ENCODE measurements at regions not wholly inside any gene's neighbourhood (a gene's known extent, or its start where the extent isn't known, plus 50 kb on each side); places are given as distances from the start of the nearest gene placed in this dataset.
"Not testable (repeated sequence)": the region's sequence is repeated elsewhere in the genome, so short reads cannot be mapped to it uniquely, and the experiment has no call there.

GRCh38 chr6:1164600-1164999 is 147.3 kb upstream of the FOXQ1 start:
- TF ChIP-seq EZH2phosphoT487 (IDR thresholded peaks at IDR 0.05) (no peak), EZH2 (IDR thresholded peaks at IDR 0.05) (no peak), CTCF (IDR thresholded peaks at IDR 0.05) (no peak)
- Mint-ChIP-seq H3K4me3 (no peak overlapping the region), H3K27me3 (ENCODE audit: insufficient read depth, low read depth) (peaks cover 3% of the 10 kb centered on the region), H3K36me3 (no peaks in the 10 kb centered on the region), H3K27ac (no peak overlapping the region), H3K4me1 (peaks cover 7% of the 10 kb centered on the region), H3K9me3 (no peaks in the 10 kb centered on the region)
- Histone ChIP-seq H3K27me3 (no peaks in the 10 kb centered on the region), H3K9ac (no peak overlapping the region), H4K20me1 (ENCODE audit: low read depth) (no peaks in the 10 kb centered on the region), H3F3A (ENCODE audit: low read depth) (no peaks in the 10 kb centered on the region), H3K79me2 (ENCODE audit: low read depth) (no peaks in the 10 kb centered on the region), H3K4me1 (no peaks in the 10 kb centered on the region), H3K27ac (no peak overlapping the region), H3K4me3 (no peak overlapping the region), H2AFZ (replicated peaks) (no peak overlapping the region), H3K9me3 (ENCODE audit: low read depth) (no peaks in the 10 kb centered on the region), H3K4me2 (no peak overlapping the region), H3K36me3 (no peaks in the 10 kb centered on the region)
- DNase-seq (ENCODE audit: low spot score), result no peak

GRCh38 chr6:1163501-1163900 is 148.4 kb upstream of the FOXQ1 start:
- no peaks in the 10 kb centered on the region for H3K27me3 ChIP-seq
- H2AFZ ChIP-seq (replicated peaks), result no peak overlapping the region
- no peaks in the 10 kb centered on the region for H3F3A ChIP-seq (ENCODE audit: low read depth)
- no peaks in the 10 kb centered on the region for H4K20me1 ChIP-seq (ENCODE audit: low read depth)
- H3K36me3 Mint-ChIP-seq, result no peaks in the 10 kb centered on the region
- no peaks in the 10 kb centered on the region for H3K79me2 ChIP-seq (ENCODE audit: low read depth)
- peaks cover 3% of the 10 kb centered on the region for H3K27me3 Mint-ChIP-seq (ENCODE audit: insufficient read depth, low read depth)
- H3K9ac ChIP-seq, result no peak overlapping the region
- H3K9me3 Mint-ChIP-seq, result no peaks in the 10 kb centered on the region
- DNase-seq (ENCODE audit: low spot score), result no peak
- H3K4me2 ChIP-seq, result no peak overlapping the region
- no peak overlapping the region for H3K4me3 ChIP-seq
- no peak overlapping the region for H3K4me3 Mint-ChIP-seq
- peaks cover 7% of the 10 kb centered on the region for H3K4me1 Mint-ChIP-seq
- H3K27ac ChIP-seq, result no peak overlapping the region
- H3K27ac Mint-ChIP-seq, result no peak overlapping the region
- H3K4me1 ChIP-seq, result no peaks in the 10 kb centered on the region
- H3K9me3 ChIP-seq (ENCODE audit: low read depth), result no peaks in the 10 kb centered on the region
- no peak for TF ChIP-seq EZH2phosphoT487 (IDR thresholded peaks at IDR 0.05)
- TF ChIP-seq EZH2 (IDR thresholded peaks at IDR 0.05), result no peak
- TF ChIP-seq CTCF (IDR thresholded peaks at IDR 0.05), result no peak
- H3K36me3 ChIP-seq, result no peaks in the 10 kb centered on the region

GRCh38 chr6:1162367-1163275 is 149.3 kb upstream of the FOXQ1 start:
- H3F3A ChIP-seq (ENCODE audit: low read depth), result no peaks in the 10 kb centered on the region
- no peaks in the 10 kb centered on the region for H4K20me1 ChIP-seq (ENCODE audit: low read depth)
- H3K4me3 ChIP-seq, result no peak overlapping the region
- H3K9ac ChIP-seq, result no peak overlapping the region
- Mint-ChIP-seq H3K4me1 (peaks cover 7% of the 10 kb centered on the region), H3K4me3 (no peak overlapping the region), H3K36me3 (no peaks in the 10 kb centered on the region), H3K27ac (no peak overlapping the region), H3K27me3 (ENCODE audit: insufficient read depth, low read depth) (peaks cover 3% of the 10 kb centered on the region), H3K9me3 (peaks cover 5% of the 10 kb centered on the region)
- H3K4me1 ChIP-seq, result no peaks in the 10 kb centered on the region
- H3K36me3 ChIP-seq, result no peaks in the 10 kb centered on the region
- H3K9me3 ChIP-seq (ENCODE audit: low read depth), result no peaks in the 10 kb centered on the region
- H3K27ac ChIP-seq, result no peak overlapping the region
- no peak for DNase-seq (ENCODE audit: low spot score)
- no peak for TF ChIP-seq EZH2 (IDR thresholded peaks at IDR 0.05)
- no peak for TF ChIP-seq EZH2phosphoT487 (IDR thresholded peaks at IDR 0.05)
- TF ChIP-seq CTCF (IDR thresholded peaks at IDR 0.05), result no peak
- no peaks in the 10 kb centered on the region for H3K79me2 ChIP-seq (ENCODE audit: low read depth)
- H2AFZ ChIP-seq (replicated peaks), result no peak overlapping the region
- H3K27me3 ChIP-seq, result no peaks in the 10 kb centered on the region
- H3K4me2 ChIP-seq, result no peak overlapping the region

- H3K4me1 Mint-ChIP-seq; H3K27ac ChIP-seq; H3K27ac Mint-ChIP-seq; H3K9ac ChIP-seq; DNase-seq (ENCODE audit: low spot score); H3K4me1 ChIP-seq; H2AFZ ChIP-seq (replicated peaks); H3K36me3 Mint-ChIP-seq; H4K20me1 ChIP-seq (ENCODE audit: low read depth); H3K79me2 ChIP-seq (ENCODE audit: low read depth); H3K4me3 Mint-ChIP-seq; H3K36me3 ChIP-seq; H3K27me3 ChIP-seq; H3K9me3 ChIP-seq (ENCODE audit: low read depth); H3K27me3 Mint-ChIP-seq (ENCODE audit: insufficient read depth, low read depth); H3F3A ChIP-seq (ENCODE audit: low read depth); H3K4me3 ChIP-seq; H3K4me2 ChIP-seq: not testable (repeated sequence)
- H3K9me3 Mint-ChIP-seq, result peaks cover 24% of the 10 kb centered on the region
Observed at GRCh38 chr6:1156411-1156810, 155.5 kb upstream of the FOXQ1 start.
